ENCODE measurements at regions not wholly inside any gene's neighbourhood (a gene's known extent, or its start where the extent isn't known, plus 50 kb on each side); places are given as distances from the start of the nearest gene placed in this dataset.

DNA sequence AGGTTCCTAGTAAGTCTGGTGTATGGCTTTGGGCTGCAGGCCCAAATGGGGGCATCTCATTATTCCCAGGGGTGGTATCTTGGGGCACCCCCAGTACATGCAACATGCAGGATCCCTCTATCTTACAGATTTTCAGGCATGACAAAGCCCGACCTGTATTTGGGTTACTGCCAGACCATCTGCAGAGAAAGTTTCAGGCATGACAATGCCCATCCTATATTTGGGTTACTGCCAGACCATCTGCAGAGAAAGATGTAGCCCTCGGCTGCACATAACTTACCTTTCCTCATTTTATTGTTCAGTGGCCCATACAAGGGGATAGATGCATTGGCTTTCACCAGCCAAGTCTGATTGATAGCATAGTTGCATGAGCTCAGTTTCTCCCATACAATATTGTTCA lies 112.2 kb upstream of the RAB18 start:
- no peak for ATAC-seq (ENCODE audit: low FRiP score)
- DNase-seq (ENCODE audit: low spot score), result no peak
- TF ChIP-seq, protein P1, sequence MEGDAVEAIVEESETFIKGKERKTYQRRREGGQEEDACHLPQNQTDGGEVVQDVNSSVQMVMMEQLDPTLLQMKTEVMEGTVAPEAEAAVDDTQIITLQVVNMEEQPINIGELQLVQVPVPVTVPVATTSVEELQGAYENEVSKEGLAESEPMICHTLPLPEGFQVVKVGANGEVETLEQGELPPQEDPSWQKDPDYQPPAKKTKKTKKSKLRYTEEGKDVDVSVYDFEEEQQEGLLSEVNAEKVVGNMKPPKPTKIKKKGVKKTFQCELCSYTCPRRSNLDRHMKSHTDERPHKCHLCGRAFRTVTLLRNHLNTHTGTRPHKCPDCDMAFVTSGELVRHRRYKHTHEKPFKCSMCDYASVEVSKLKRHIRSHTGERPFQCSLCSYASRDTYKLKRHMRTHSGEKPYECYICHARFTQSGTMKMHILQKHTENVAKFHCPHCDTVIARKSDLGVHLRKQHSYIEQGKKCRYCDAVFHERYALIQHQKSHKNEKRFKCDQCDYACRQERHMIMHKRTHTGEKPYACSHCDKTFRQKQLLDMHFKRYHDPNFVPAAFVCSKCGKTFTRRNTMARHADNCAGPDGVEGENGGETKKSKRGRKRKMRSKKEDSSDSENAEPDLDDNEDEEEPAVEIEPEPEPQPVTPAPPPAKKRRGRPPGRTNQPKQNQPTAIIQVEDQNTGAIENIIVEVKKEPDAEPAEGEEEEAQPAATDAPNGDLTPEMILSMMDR (IDR thresholded peaks at IDR 0.05), result no peak

DNA sequence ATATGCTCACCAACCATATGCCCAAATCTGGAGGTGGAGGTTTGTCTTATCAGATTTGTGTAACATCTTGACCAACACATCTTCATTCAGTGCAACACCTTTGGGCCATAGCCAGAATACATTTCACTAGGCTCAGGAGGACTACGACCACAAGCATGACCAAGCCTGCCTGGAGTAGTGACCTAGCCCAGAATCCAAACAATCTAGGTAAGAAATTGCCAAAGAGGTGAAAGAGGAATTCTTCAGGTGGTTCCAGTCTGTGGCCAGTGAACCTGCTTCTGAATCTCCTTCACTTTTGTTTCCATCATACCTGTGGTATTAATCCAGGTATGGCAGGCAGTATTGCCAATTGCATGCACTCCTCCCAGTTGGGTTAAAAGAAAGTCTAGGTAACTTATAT lies 112.8 kb upstream of the RAB18 start:
- TF ChIP-seq, protein P1 (IDR thresholded peaks at IDR 0.05), result no peak
- ATAC-seq (ENCODE audit: low FRiP score) (no peak), DNase-seq (ENCODE audit: low spot score) (no peak)

DNA sequence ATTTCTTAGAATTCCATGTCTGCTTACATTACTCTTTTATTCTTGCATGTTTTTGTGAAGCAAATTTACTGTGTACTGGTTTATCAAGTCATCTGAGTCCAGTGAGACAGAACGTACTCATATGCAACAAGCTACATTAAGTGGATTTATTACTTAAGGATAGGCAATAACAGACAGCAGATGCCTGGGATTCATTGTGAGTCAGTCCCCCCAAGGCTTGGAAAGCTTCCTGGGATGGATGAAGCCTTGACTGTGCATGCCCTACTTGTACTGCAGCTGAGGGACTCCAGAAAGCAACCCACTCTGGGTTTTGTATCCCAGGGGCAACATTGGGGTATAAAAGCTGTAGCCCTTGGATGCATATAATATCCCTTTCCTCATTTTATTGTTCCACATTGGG lies 113.4 kb upstream of the RAB18 start:
- no peak for DNase-seq (ENCODE audit: low spot score)
- TF ChIP-seq, protein P1 (IDR thresholded peaks at IDR 0.05), result no peak
- ATAC-seq (ENCODE audit: low FRiP score), result no peak

DNA sequence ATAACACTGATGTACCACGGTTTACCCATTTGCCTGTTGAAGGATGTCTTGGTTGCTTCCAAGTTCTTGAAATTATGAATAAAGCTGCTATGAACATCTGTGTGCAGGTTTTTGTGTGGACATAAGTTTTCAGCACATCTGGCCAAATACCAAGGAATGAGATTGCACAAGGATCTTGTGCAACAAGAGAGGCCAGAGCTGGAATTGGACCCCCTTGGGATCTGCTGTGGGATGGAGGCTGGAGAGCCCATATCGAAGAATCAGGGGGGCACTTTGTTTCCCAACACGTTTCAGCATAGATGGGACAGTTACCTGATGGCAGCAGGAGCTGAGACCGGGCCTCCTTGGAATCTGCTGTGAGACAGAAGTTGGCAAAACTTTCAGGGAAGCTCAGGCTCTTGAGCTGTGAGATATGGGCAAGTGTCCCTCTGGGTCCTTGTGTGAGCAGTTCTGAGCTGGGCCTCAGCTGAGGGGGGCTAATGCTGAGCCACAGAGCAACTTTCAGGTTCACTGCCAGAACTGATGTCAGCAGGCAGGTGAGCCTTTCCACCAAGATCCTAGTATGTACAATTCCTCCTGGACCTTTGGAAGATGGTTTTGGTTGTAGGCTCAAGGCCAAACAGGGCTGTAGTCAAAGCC lies 115.2 kb upstream of the RAB18 start:
- DNase-seq (ENCODE audit: low spot score), result no peak
- TF ChIP-seq, protein P1 (IDR thresholded peaks at IDR 0.05), result no peak
- no peak for ATAC-seq (ENCODE audit: low FRiP score)

DNA sequence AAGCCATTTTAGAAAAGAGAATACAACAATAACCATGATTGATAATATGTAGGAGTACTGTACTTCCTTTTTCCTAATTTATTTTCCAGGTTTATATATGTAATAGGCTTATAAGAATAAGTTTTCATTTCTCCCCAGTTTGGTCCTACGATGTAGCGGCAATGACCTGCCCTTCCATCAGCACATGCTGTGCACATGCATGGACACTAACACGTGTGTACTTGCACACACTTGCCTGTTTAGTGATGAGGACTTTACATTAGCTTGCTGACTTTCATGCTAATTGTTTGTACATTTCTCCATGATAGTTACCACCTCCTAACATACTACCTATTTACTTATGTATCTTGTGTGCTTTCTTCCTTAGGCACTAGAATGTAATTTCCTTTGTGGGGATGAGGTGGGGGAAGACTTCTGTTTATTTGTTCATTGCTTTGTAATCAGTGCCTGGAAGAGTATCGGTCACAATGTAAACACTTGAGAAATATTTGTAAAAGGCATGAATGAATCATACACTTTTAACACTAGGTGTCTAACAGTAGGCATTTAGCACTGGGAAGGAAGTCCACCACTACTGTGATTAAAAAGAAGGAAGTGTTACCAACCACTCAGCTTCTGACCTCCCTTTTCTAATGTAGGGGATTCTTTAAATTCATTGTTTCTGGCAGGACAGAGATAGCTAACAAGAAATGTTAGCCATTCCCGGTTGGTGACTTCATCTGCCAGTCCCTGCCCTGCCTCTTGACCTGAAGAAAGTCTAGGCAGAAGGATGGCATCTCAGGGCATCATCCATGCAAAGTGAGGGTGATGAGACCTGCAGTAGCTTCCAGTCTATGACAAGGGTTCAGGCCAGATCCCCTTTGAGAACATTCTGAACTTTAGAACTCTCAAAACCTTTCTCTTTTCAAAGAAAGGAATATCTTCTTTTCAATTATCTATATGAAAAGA lies 120.2 kb upstream of the RAB18 start:
- no peak for ATAC-seq (ENCODE audit: low FRiP score)
- TF ChIP-seq, protein P1 (IDR thresholded peaks at IDR 0.05), result no peak
- no peak for DNase-seq (ENCODE audit: low spot score)

DNA sequence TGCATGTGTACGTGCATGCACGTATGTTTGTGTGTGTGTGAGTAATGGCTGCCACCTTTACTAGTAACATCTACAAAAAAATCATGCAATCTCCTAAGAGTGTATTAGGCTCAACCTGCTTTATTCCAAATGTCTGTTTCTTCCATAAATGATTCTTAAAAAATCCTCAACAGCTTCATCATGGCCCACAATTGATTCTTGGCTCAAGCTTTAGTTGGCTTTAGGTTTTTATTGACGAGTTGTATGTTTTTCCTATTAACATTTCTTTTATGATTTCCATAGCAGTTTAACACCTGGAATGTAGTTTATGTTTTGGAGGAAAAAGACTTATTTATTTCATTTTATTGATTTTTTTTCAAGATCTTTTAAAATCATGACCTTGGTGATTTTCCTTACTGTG lies 121.9 kb upstream of the RAB18 start:
- TF ChIP-seq, protein P1 (IDR thresholded peaks at IDR 0.05), result no peak
- DNase-seq (ENCODE audit: low spot score) (no peak), ATAC-seq (ENCODE audit: low FRiP score) (no peak)
